H9 (cell line): ENCODE measurements at regions not wholly inside any gene's neighbourhood (a gene's known extent, or its start where the extent isn't known, plus 50 kb on each side); places are given as distances from the start of the nearest gene placed in this dataset.

Experiments used
- DNase-seq: peaks from one replicate; pipeline ENCODE4 v3.0.0-alpha.2; 2017
- H2AFZ ChIP-seq: one replicate; pipeline ENCODE4 v1.6.1; 2013; ENCODE audit warnings: mild to moderate bottlenecking, low read length, control low read depth, moderate library complexity
- H2AK5ac ChIP-seq: 2 replicates; pipeline ENCODE4 v1.6.1; 2013; ENCODE audit warnings: low read length, control low read depth, mixed read lengths; ENCODE audit not compliant: insufficient read length
- H2BK120ac ChIP-seq: one replicate; pipeline ENCODE4 v1.6.1; 2013; ENCODE audit warnings: low read depth, mild to moderate bottlenecking, low read length, control low read depth, inconsistent platforms; ENCODE audit not compliant: poor library complexity, severe bottlenecking
- H2BK12ac ChIP-seq: 2 replicates; pipeline ENCODE4 v1.6.1; 2013; ENCODE audit warnings: low read length, control low read depth, mixed read lengths, low read depth; ENCODE audit not compliant: insufficient read length
- H2BK15ac ChIP-seq: 2 replicates; pipeline ENCODE4 v1.6.1; 2013; ENCODE audit warnings: low read depth, low read length, control low read depth
- H2BK20ac ChIP-seq: one replicate; pipeline ENCODE4 v1.6.1; 2013; ENCODE audit warnings: low read depth, mild to moderate bottlenecking, low read length, control low read depth, inconsistent platforms; ENCODE audit not compliant: poor library complexity, severe bottlenecking
- H2BK5ac ChIP-seq: 2 replicates; pipeline ENCODE4 v1.6.1; 2013; ENCODE audit warnings: low read length, control low read depth, mixed read lengths; ENCODE audit not compliant: insufficient read length
- H3K14ac ChIP-seq: 2 replicates; pipeline ENCODE4 v1.6.1; 2013; ENCODE audit warnings: low read length, control low read depth; ENCODE audit not compliant: insufficient read depth
- H3K18ac ChIP-seq: 2 replicates; pipeline ENCODE4 v1.6.1; 2013; ENCODE audit warnings: low read depth, mild to moderate bottlenecking, mixed read lengths, low read length, control low read depth; ENCODE audit not compliant: insufficient read length
- H3K23ac ChIP-seq: 2 replicates; pipeline ENCODE4 v1.6.1; 2013; ENCODE audit warnings: low read length, control low read depth, mixed read lengths, low read depth; ENCODE audit not compliant: insufficient read length
- H3K23me2 ChIP-seq: 2 replicates; pipeline ENCODE4 v1.6.1; 2013; ENCODE audit warnings: low read depth, mild to moderate bottlenecking, mixed read lengths, low read length, control low read depth; ENCODE audit not compliant: insufficient read length, poor library complexity, severe bottlenecking
- H3K27ac ChIP-seq: 2 replicates; pipeline ENCODE4 v1.5.1; 2013; ENCODE audit warnings: low read length, control low read depth, mixed read lengths, low read depth; ENCODE audit not compliant: insufficient read length
- H3K27me3 ChIP-seq: 2 replicates; pipeline ENCODE4 v1.6.1; 2013; ENCODE audit warnings: low read length, control low read depth, inconsistent platforms; ENCODE audit not compliant: insufficient read depth
- H3K4ac ChIP-seq: 2 replicates; pipeline ENCODE4 v1.6.1; 2013; ENCODE audit warnings: low read depth, mild to moderate bottlenecking, control low read depth, inconsistent platforms, low read length, moderate library complexity
- H3K4me1 ChIP-seq: 2 replicates; pipeline ENCODE4 v1.6.1; 2013; ENCODE audit warnings: low read length, control low read depth, inconsistent platforms; ENCODE audit not compliant: insufficient read depth
- H3K4me2 ChIP-seq: 2 replicates; pipeline ENCODE4 v1.6.1; 2013; ENCODE audit warnings: low read length, control low read depth, mixed read lengths; ENCODE audit not compliant: insufficient read length, insufficient read depth
- H3K56ac ChIP-seq: 2 replicates; pipeline ENCODE4 v1.6.1; 2013; ENCODE audit warnings: low read depth, mild to moderate bottlenecking, mixed read lengths, low read length, control low read depth; ENCODE audit not compliant: insufficient read length
- H3K79me1 ChIP-seq: 2 replicates; pipeline ENCODE4 v1.6.1; 2013; ENCODE audit warnings: low read depth, mild to moderate bottlenecking, moderate library complexity, low read length, control low read depth, inconsistent platforms; ENCODE audit not compliant: insufficient read depth, poor library complexity, severe bottlenecking
- H3K79me2 ChIP-seq: 2 replicates; pipeline ENCODE4 v1.6.1; 2013; ENCODE audit warnings: low read length, control low read depth, inconsistent platforms; ENCODE audit not compliant: insufficient read depth
- H3K9ac ChIP-seq: 2 replicates; pipeline ENCODE4 v1.6.1; 2013; ENCODE audit warnings: low read length, control low read depth, mixed read lengths; ENCODE audit not compliant: insufficient read length; ENCODE audit errors: extremely low read depth
- H3K9me3 ChIP-seq: one replicate; pipeline ENCODE4 v1.6.1; 2013; ENCODE audit warnings: low read depth, low read length, inconsistent platforms; ENCODE audit not compliant: control insufficient read depth
- H3T11ph ChIP-seq: one replicate; pipeline ENCODE4 v1.6.1; 2013; ENCODE audit warnings: mild to moderate bottlenecking, low read length, control low read depth, inconsistent platforms
- H4K20me1 ChIP-seq: one replicate; pipeline ENCODE4 v1.6.1; 2013; ENCODE audit not compliant: control insufficient read depth, insufficient read length, insufficient read depth
- H4K5ac ChIP-seq: 2 replicates; pipeline ENCODE4 v1.6.1; 2013; ENCODE audit warnings: low read depth, mild to moderate bottlenecking, mixed read lengths, low read length, control low read depth; ENCODE audit not compliant: insufficient read length
- H4K8ac ChIP-seq: replicated peaks from 2 replicates; pipeline ENCODE4 v1.6.1; 2013; ENCODE audit warnings: low read length, control low read depth, mixed read lengths, low read depth; ENCODE audit not compliant: insufficient read length
- H4K91ac ChIP-seq: 2 replicates; pipeline ENCODE4 v1.6.1; 2013; ENCODE audit warnings: low read depth, mild to moderate bottlenecking, moderate library complexity, mixed read lengths, low read length, control low read depth; ENCODE audit not compliant: insufficient read length
- H3K27ac Mint-ChIP-seq, 3 experiments: 2 replicates in 2 of 3; 3 replicates in 1 of 3; pipeline ENCODE4 v1.8.0; 2020 to 2021; ENCODE audit warnings: mixed read lengths in 3 of 3, mild to moderate bottlenecking in 1 of 3, moderate library complexity in 1 of 3
- H3K27me3 Mint-ChIP-seq: 2 replicates; pipeline ENCODE4 v1.8.0; 2021; ENCODE audit warnings: low read depth, mild to moderate bottlenecking, moderate library complexity, mixed read lengths
- H3K36me3 Mint-ChIP-seq, 3 experiments: 2 replicates in 2 of 3; 3 replicates in 1 of 3; pipeline ENCODE4 v1.8.0; 2020 to 2021; ENCODE audit warnings: low read depth in 3 of 3, mixed read lengths in 3 of 3; ENCODE audit not compliant: insufficient read depth in 1 of 3
- H3K4me1 Mint-ChIP-seq, 2 experiments: 2 replicates each; pipeline ENCODE4 v1.8.0; 2020; ENCODE audit warnings: mixed read lengths in 2 of 2
- H3K4me3 Mint-ChIP-seq, 2 experiments: 2 replicates in 1 of 2; 3 replicates in 1 of 2; pipeline ENCODE4 v1.8.0; 2020 to 2021; ENCODE audit warnings: mild to moderate bottlenecking in 2 of 2, mixed read lengths in 2 of 2, moderate library complexity in 1 of 2
- H3K9me3 Mint-ChIP-seq, 2 experiments: 2 replicates in 1 of 2; 3 replicates in 1 of 2; pipeline ENCODE4 v1.8.0; 2020; ENCODE audit warnings: mild to moderate bottlenecking in 2 of 2, mixed read lengths in 2 of 2, moderate library complexity in 1 of 2
- CTCF ChIP-seq: fragments of 200-600 bp; sonication (generic); conservative IDR thresholded peaks from 3 replicates; pipeline ENCODE4 v1.8.0; 2021; ENCODE audit warnings: antibody characterized with exemption, mild to moderate bottlenecking
- WGBS: extraction: QIAGEN DNeasy Blood & Tissue Kit; methylation state at CpG from one replicate; pipeline ENCODE4 v1.1.7; 2013; ENCODE audit warnings: missing lambda C conversion rate, low lambda C conversion rate, mixed read lengths; ENCODE audit not compliant: insufficient read length; ENCODE audit errors: extremely low coverage; 5-methylcytosine and 5-hydroxymethylcytosine counted together

- Histone ChIP-seq H3K79me2 (no peaks in the 10 kb centered on the region), H2AK5ac (no peak overlapping the region), H3K27ac (no peak overlapping the region), H2BK120ac (no peak overlapping the region), H3K4ac (no peak overlapping the region), H3T11ph (no peak overlapping the region), H2BK5ac (no peak overlapping the region), H3K4me1 (no peaks in the 10 kb centered on the region), H2AFZ (no peak overlapping the region), H3K9me3 (no peaks in the 10 kb centered on the region), H4K91ac (no peak overlapping the region), H3K27me3 (no peaks in the 10 kb centered on the region), H3K79me1 (no peaks in the 10 kb centered on the region), H2BK12ac (no peak overlapping the region), H3K23me2 (no peaks in the 10 kb centered on the region), H4K8ac (no peak overlapping the region), H3K14ac (no peak overlapping the region; the same call in 1 of the 2 replicates), H3K18ac (no peak overlapping the region), H3K56ac (no peak overlapping the region), H2BK15ac (no peak overlapping the region), H3K4me2 (no peak overlapping the region), H3K23ac (no peak overlapping the region), H4K5ac (no peak overlapping the region), H4K20me1 (no peaks in the 10 kb centered on the region), H2BK20ac (no peak overlapping the region), H3K9ac (no peak overlapping the region)
- Mint-ChIP-seq H3K9me3 (no peaks in the 10 kb centered on the region), H3K27ac (no peak overlapping the region), H3K4me1 (peaks cover 16 to 19% of the 10 kb centered on the region in 2 experiments; a peak in 3 of 4 replicates), H3K27me3 (peaks cover 22% of the 10 kb centered on the region), H3K4me3 (no peak overlapping the region), H3K36me3 (peaks cover 0 to 3% (median 0%) of the 10 kb centered on the region in 3 experiments; a peak in 1 of 7 replicates)
- DNase-seq, result no peak
- no peak for TF ChIP-seq CTCF
- no CpG with 5 or more reads among the region's 26 CpGs for WGBS
These were observed 54.4 kb upstream of the TMPRSS2 start for GRCh38 chr21:41562101-41563000.
